ENCODE measurements at regions not wholly inside any gene's neighbourhood (a gene's known extent, or its start where the extent isn't known, plus 50 kb on each side); places are given as distances from the start of the nearest gene placed in this dataset.

- WGBS, 2 donors (ENCODE audit: low coverage in 1 of 2), result 86% methylated on average over 1 of the region's 1 CpG; no CpG with 5 or more reads in 1 of the 2 donors
- H3K36me3 ChIP-seq, result no peaks in the 10 kb centered on the region
- peaks cover 6 to 10% of the 10 kb centered on the region in 2 donors for H3K9me3 ChIP-seq
- H3K27me3 ChIP-seq, result no peaks in the 10 kb centered on the region
- no peak for TF ChIP-seq CTCF (IDR thresholded peaks at IDR 0.05)
- no peak for DNase-seq
- no peaks in the 10 kb centered on the region for H3K4me1 ChIP-seq
- in situ Hi-C loops (cut with MboI; ENCODE audit: low pct_ligation_motif_present in 1 of 4, low pct_unique_long_range_greater_than_20kb in 1 of 4, low sequenced_read_pairs in 3 of 4), result no loop called here
- no peak overlapping the region for H3K4me3 ChIP-seq
- H3K27ac ChIP-seq, result no peak overlapping the region
- intact Hi-C loops (cut with DNase I; ENCODE audit: low total_unique reads), result no loop called here
These were observed 376.0 kb downstream of the RAB28 start for GRCh38 chr4:13108096-13108495.

GRCh38 chr4:13103382-13104015 lies 380.6 kb downstream of the RAB28 start:
- in situ Hi-C loops (cut with MboI; ENCODE audit: low pct_ligation_motif_present in 1 of 4, low pct_unique_long_range_greater_than_20kb in 1 of 4, low sequenced_read_pairs in 3 of 4), result no loop called here
- WGBS, 2 donors (ENCODE audit: low coverage in 1 of 2), result 75 to 91% methylated on average over 5 to 7 of the region's 7 CpGs

GRCh38 chr4:13102092-13102742 lies 381.9 kb downstream of the RAB28 start:
- no peaks in the 10 kb centered on the region for H3K9me3 ChIP-seq
- in situ Hi-C loops (cut with MboI; ENCODE audit: low pct_ligation_motif_present in 1 of 4, low pct_unique_long_range_greater_than_20kb in 1 of 4, low sequenced_read_pairs in 3 of 4), result no loop called here
- no peaks in the 10 kb centered on the region for H3K4me1 ChIP-seq
- intact Hi-C loops (cut with DNase I; ENCODE audit: low total_unique reads), result no loop called here
- no peak overlapping the region for H3K27ac ChIP-seq
- no peak overlapping the region for H3K4me3 ChIP-seq
- H3K36me3 ChIP-seq, result no peaks in the 10 kb centered on the region
- no peaks in the 10 kb centered on the region for H3K27me3 ChIP-seq
- WGBS, 2 donors (ENCODE audit: low coverage in 1 of 2), result 72 to 80% methylated on average over 5 to 6 of the region's 6 CpGs
- TF ChIP-seq EP300 (IDR thresholded peaks at IDR 0.05; ENCODE audit: low read depth) (no peak), POLR2AphosphoS5 (IDR thresholded peaks at IDR 0.05) (no peak)
- no peak for DNase-seq

More at GRCh38 chr4:13103382-13104015, 380.6 kb downstream of the RAB28 start:
- H3K27me3 ChIP-seq, result no peaks in the 10 kb centered on the region
- no peaks in the 10 kb centered on the region for H3K9me3 ChIP-seq
- no peak overlapping the region for H3K4me3 ChIP-seq
- no peaks in the 10 kb centered on the region for H3K4me1 ChIP-seq
- intact Hi-C loops (cut with DNase I; ENCODE audit: low total_unique reads), result no loop called here
- H3K27ac ChIP-seq, result no peak overlapping the region
- no peak for TF ChIP-seq POLR2AphosphoS5 (IDR thresholded peaks at IDR 0.05)
- TF ChIP-seq CTCF (IDR thresholded peaks at IDR 0.05), result no peak
- no peak for TF ChIP-seq POLR2A (IDR thresholded peaks at IDR 0.05)
- TF ChIP-seq EP300 (IDR thresholded peaks at IDR 0.05; ENCODE audit: low read depth), result no peak
- H3K36me3 ChIP-seq, result no peaks in the 10 kb centered on the region
- no peak for DNase-seq

- in situ Hi-C loops (cut with MboI; ENCODE audit: low pct_ligation_motif_present in 1 of 4, low pct_unique_long_range_greater_than_20kb in 1 of 4, low sequenced_read_pairs in 3 of 4), result no loop called here
- TF ChIP-seq EP300 (IDR thresholded peaks at IDR 0.05; ENCODE audit: low read depth) (no peak), POLR2A (IDR thresholded peaks at IDR 0.05) (no peak), CTCF (IDR thresholded peaks at IDR 0.05) (no peak), POLR2AphosphoS5 (IDR thresholded peaks at IDR 0.05) (no peak)
- 50 to 84% methylated on average over 1 to 3 of the region's 3 CpGs for WGBS, 2 donors (ENCODE audit: low coverage in 1 of 2)
These were observed 386.2 kb downstream of the RAB28 start for GRCh38 chr4:13097971-13098370.

More at GRCh38 chr4:13097971-13098370, 386.2 kb downstream of the RAB28 start:
- no peak overlapping the region for H3K27ac ChIP-seq
- no peaks in the 10 kb centered on the region for H3K27me3 ChIP-seq
- H3K4me1 ChIP-seq, result no peaks in the 10 kb centered on the region
- H3K9me3 ChIP-seq, result no peaks in the 10 kb centered on the region
- DNase-seq, result no peak
- H3K36me3 ChIP-seq, result no peaks in the 10 kb centered on the region
- intact Hi-C loops (cut with DNase I; ENCODE audit: low total_unique reads), result no loop called here
- no peak overlapping the region for H3K4me3 ChIP-seq

All from transverse colon (tissue), 4 donors.